ENCODE measurements at regions not wholly inside any gene's neighbourhood (a gene's known extent, or its start where the extent isn't known, plus 50 kb on each side); places are given as distances from the start of the nearest gene placed in this dataset.

- Histone ChIP-seq H3K9me3 (ENCODE audit: low read depth, low read length, poor library complexity, severe bottlenecking) (no peaks in the 10 kb centered on the region), H3K27me3 (replicated peaks; ENCODE audit: insufficient read depth, low read depth, low read length, poor library complexity) (peaks cover 5% of the 10 kb centered on the region), H3K4me1 (ENCODE audit: insufficient read depth, low read length, poor library complexity, severe bottlenecking) (no peaks in the 10 kb centered on the region), H3K36me3 (ENCODE audit: insufficient read depth, low read length, poor library complexity, severe bottlenecking) (no peaks in the 10 kb centered on the region), H3K4me3 (ENCODE audit: low read depth, low read length, poor library complexity, severe bottlenecking) (no peak overlapping the region), H3K27ac (ENCODE audit: low read depth, low read length, poor library complexity, severe bottlenecking) (no peak overlapping the region)
- CTCF ChIA-PET, result interaction anchor here (0.7 kb wide), 1 partner anchor 365 kb away, joined by 4 read pairs; no protein-coding TSS in a partner anchor
- no TSS peak for BruUV-seq (replicated peaks)
- DNase-seq (ENCODE audit: low spot score), result peak; percentile 37
- POLR2A ChIA-PET (ENCODE audit: low non-redundant PET), result no interaction called here
- TF ChIP-seq EZH2 (IDR thresholded peaks at IDR 0.05; ENCODE audit: borderline replicate concordance, low read depth, low read length, poor library complexity, severe bottlenecking) (no peak), CTCF (conservative IDR thresholded peaks at IDR 0.05; ENCODE audit: low read depth, low read length) (peak; percentile 55)
- intact Hi-C loops (cut with micrococcal nuclease; ENCODE audit: unreplicated experiment), result no loop called here
These were observed 199.4 kb downstream of the USP12 start for GRCh38 chr13:26971990-26972887.

- POLR2A ChIA-PET (ENCODE audit: low non-redundant PET), result no interaction called here
- Histone ChIP-seq H3K4me3 (ENCODE audit: low read depth, low read length, poor library complexity, severe bottlenecking) (no peak overlapping the region), H3K36me3 (ENCODE audit: insufficient read depth, low read length, poor library complexity, severe bottlenecking) (no peaks in the 10 kb centered on the region), H3K27ac (ENCODE audit: low read depth, low read length, poor library complexity, severe bottlenecking) (no peak overlapping the region), H3K4me1 (ENCODE audit: insufficient read depth, low read length, poor library complexity, severe bottlenecking) (no peaks in the 10 kb centered on the region), H3K27me3 (replicated peaks; ENCODE audit: insufficient read depth, low read depth, low read length, poor library complexity) (peaks cover 5% of the 10 kb centered on the region), H3K9me3 (ENCODE audit: low read depth, low read length, poor library complexity, severe bottlenecking) (no peaks in the 10 kb centered on the region)
- CTCF ChIA-PET, result no interaction called here
- no peak for DNase-seq (ENCODE audit: low spot score)
- no TSS peak for BruUV-seq (replicated peaks)
- intact Hi-C loops (cut with micrococcal nuclease; ENCODE audit: unreplicated experiment), result no loop called here
- TF ChIP-seq CTCF (conservative IDR thresholded peaks at IDR 0.05; ENCODE audit: low read depth, low read length) (no peak), EZH2 (IDR thresholded peaks at IDR 0.05; ENCODE audit: borderline replicate concordance, low read depth, low read length, poor library complexity, severe bottlenecking) (no peak)
These were observed 202.9 kb downstream of the USP12 start for GRCh38 chr13:26968431-26969341.

GRCh38 chr13:26967119-26968038 lies 204.2 kb downstream of the USP12 start:
- Histone ChIP-seq H3K4me1 (ENCODE audit: insufficient read depth, low read length, poor library complexity, severe bottlenecking) (no peaks in the 10 kb centered on the region), H3K27me3 (replicated peaks; ENCODE audit: insufficient read depth, low read depth, low read length, poor library complexity) (peaks cover 5% of the 10 kb centered on the region), H3K27ac (ENCODE audit: low read depth, low read length, poor library complexity, severe bottlenecking) (no peak overlapping the region), H3K4me3 (ENCODE audit: low read depth, low read length, poor library complexity, severe bottlenecking) (no peak overlapping the region), H3K36me3 (ENCODE audit: insufficient read depth, low read length, poor library complexity, severe bottlenecking) (no peaks in the 10 kb centered on the region), H3K9me3 (ENCODE audit: low read depth, low read length, poor library complexity, severe bottlenecking) (no peaks in the 10 kb centered on the region)
- TF ChIP-seq CTCF (conservative IDR thresholded peaks at IDR 0.05; ENCODE audit: low read depth, low read length) (no peak), EZH2 (IDR thresholded peaks at IDR 0.05; ENCODE audit: borderline replicate concordance, low read depth, low read length, poor library complexity, severe bottlenecking) (no peak)
- intact Hi-C loops (cut with micrococcal nuclease; ENCODE audit: unreplicated experiment), result no loop called here
- ChIA-PET CTCF (interaction anchor here (0.5 kb wide), 1 partner anchor 20 kb away, joined by 4 read pairs; no protein-coding TSS in a partner anchor), POLR2A (ENCODE audit: low non-redundant PET) (no interaction called here)
- BruUV-seq (replicated peaks), result no TSS peak
- DNase-seq (ENCODE audit: low spot score), result no peak
